IMR-90 (cell line): ENCODE measurements at regions not wholly inside any gene's neighbourhood (a gene's known extent, or its start where the extent isn't known, plus 50 kb on each side); places are given as distances from the start of the nearest gene placed in this dataset.

Source experiments
- ATAC-seq: fragments of 200-7000 bp; cut with Tn5 transposase; 2 replicates; pipeline ENCODE4 v1.9.1; 2020; ENCODE audit warnings: low read depth, mild to moderate bottlenecking, moderate library complexity
- BruUV-seq: library from RNA; stranded (reverse); fragments of 400-500 nt; replicated peaks from 2 replicates; lab custom pipeline; 2021; lab: Mats Ljungman, UMichigan
- CTCF ChIA-PET: fragments of 300-600 bp; formaldehyde crosslinking; extraction: SDS; loops from one replicate; lab custom pipeline; 2021; ENCODE audit warnings: antibody characterized with exemption; lab: Yijun Ruan, JAX
- POLR2A ChIA-PET: fragments of 300-600 bp; sonication (Branson Sonifier 250); formaldehyde crosslinking; loops from one replicate; lab custom pipeline; 2022; ENCODE audit warnings: antibody characterized with exemption; ENCODE audit not compliant: unreplicated experiment; lab: Charles Lee
- DNase-seq: peaks from one replicate; pipeline ENCODE4 v3.0.0; 2013
- H2AFZ ChIP-seq: replicated peaks from 2 replicates; pipeline ENCODE3; 2013; ENCODE audit warnings: low read length, mild to moderate bottlenecking; ENCODE audit not compliant: poor library complexity
- H2AK5ac ChIP-seq: 2 replicates; pipeline ENCODE4 v1.6.1; 2013; ENCODE audit warnings: low read depth, low read length, inconsistent platforms
- H2AK9ac ChIP-seq: replicated peaks from 2 replicates; pipeline ENCODE3; 2013; ENCODE audit warnings: mild to moderate bottlenecking, low read depth, low read length, moderate library complexity; ENCODE audit not compliant: poor library complexity
- H2BK120ac ChIP-seq: 2 replicates; pipeline ENCODE4 v1.6.1; 2013; ENCODE audit warnings: low read depth, low read length, inconsistent platforms
- H2BK15ac ChIP-seq: 3 replicates; pipeline ENCODE4 v1.6.1; 2013; ENCODE audit warnings: low read depth, low read length, inconsistent platforms
- H2BK20ac ChIP-seq: 2 replicates; pipeline ENCODE4 v1.6.1; 2013; ENCODE audit warnings: low read depth, mild to moderate bottlenecking, inconsistent platforms, low read length, moderate library complexity
- H2BK5ac ChIP-seq: 2 replicates; pipeline ENCODE4 v1.6.1; 2013; ENCODE audit warnings: mild to moderate bottlenecking, low read depth, low read length, inconsistent platforms; ENCODE audit not compliant: poor library complexity, severe bottlenecking
- H3K14ac ChIP-seq: replicated peaks from 2 replicates; pipeline ENCODE4 v1.6.1; 2013; ENCODE audit warnings: low read depth, low read length, inconsistent platforms
- H3K18ac ChIP-seq: 2 replicates; pipeline ENCODE4 v1.6.1; 2013; ENCODE audit warnings: low read depth, low read length, control low read depth
- H3K23ac ChIP-seq: 2 replicates; pipeline ENCODE4 v1.6.1; 2013; ENCODE audit warnings: low read depth, low read length, inconsistent platforms
- H3K27ac ChIP-seq: 2 replicates; pipeline ENCODE4 v1.5.1; 2013; ENCODE audit warnings: mild to moderate bottlenecking, control low read depth, low read length; ENCODE audit not compliant: insufficient read depth
- H3K27me3 ChIP-seq: 2 replicates; pipeline ENCODE4 v1.6.1; 2013; ENCODE audit warnings: low read length; ENCODE audit not compliant: control insufficient read depth, insufficient read depth
- H3K36me3 ChIP-seq: 2 replicates; pipeline ENCODE4 v1.6.1; 2013; ENCODE audit warnings: low read length, mixed read lengths; ENCODE audit not compliant: control insufficient read depth, insufficient read depth
- H3K4ac ChIP-seq: 2 replicates; pipeline ENCODE4 v1.6.1; 2013; ENCODE audit warnings: low read depth, low read length, inconsistent platforms
- H3K4me1 ChIP-seq: 2 replicates; pipeline ENCODE4 v1.6.1; 2013; ENCODE audit warnings: low read length, mixed read lengths; ENCODE audit not compliant: control insufficient read depth, insufficient read depth
- H3K4me2 ChIP-seq: 2 replicates; pipeline ENCODE4 v1.6.1; 2013; ENCODE audit warnings: low read depth, mild to moderate bottlenecking, control low read depth, low read length, moderate library complexity
- H3K4me3 ChIP-seq: 2 replicates; pipeline ENCODE4 v1.5.1; 2013; ENCODE audit warnings: low read depth, mild to moderate bottlenecking, control low read depth, low read length, moderate library complexity; ENCODE audit not compliant: insufficient read depth
- H3K56ac ChIP-seq: 2 replicates; pipeline ENCODE4 v1.6.1; 2013; ENCODE audit warnings: low read length, inconsistent platforms; ENCODE audit not compliant: insufficient read depth; ENCODE audit errors: extremely low read depth
- H3K79me1 ChIP-seq, 2 experiments: 2 replicates each; pipeline ENCODE4 v1.6.1; 2013; ENCODE audit warnings: low read length in 2 of 2, inconsistent platforms in 1 of 2, low read depth in 1 of 2
- H3K9ac ChIP-seq: 2 replicates; pipeline ENCODE4 v1.6.1; 2013; ENCODE audit warnings: low read depth, low read length, control low read depth
- H3K9me1 ChIP-seq: 2 replicates; pipeline ENCODE4 v1.6.1; 2013; ENCODE audit warnings: low read length, inconsistent platforms; ENCODE audit not compliant: insufficient read depth
- H3K9me3 ChIP-seq: 2 replicates; pipeline ENCODE4 v1.6.1; 2013; ENCODE audit warnings: low read length; ENCODE audit not compliant: control insufficient read depth, insufficient read depth
- H4K20me1 ChIP-seq: 2 replicates; pipeline ENCODE4 v1.6.1; 2013; ENCODE audit warnings: low read length, inconsistent platforms; ENCODE audit not compliant: insufficient read depth
- H4K5ac ChIP-seq: 2 replicates; pipeline ENCODE4 v1.6.1; 2013; ENCODE audit warnings: mild to moderate bottlenecking, low read depth, low read length, control low read depth
- H4K8ac ChIP-seq, 2 experiments: 2 replicates each; pipeline ENCODE4 v1.6.1; 2013; ENCODE audit warnings: low read depth in 2 of 2, low read length in 2 of 2, control low read depth in 1 of 2, inconsistent platforms in 1 of 2
- H4K91ac ChIP-seq: 2 replicates; pipeline ENCODE4 v1.6.1; 2013; ENCODE audit warnings: low read depth, low read length, inconsistent platforms; ENCODE audit not compliant: insufficient read depth
- FOS ChIP-seq: fragments of 150-350 bp; IDR thresholded peaks from 2 replicates; pipeline ENCODE4 v1.6.1; 2016; ENCODE audit warnings: low read depth, low read length
- RAD21 ChIP-seq: IDR thresholded peaks from 2 replicates; pipeline ENCODE4 v1.6.1; 2012; ENCODE audit warnings: low read length, improper control_type of control experiment
- WGBS, 2 experiments: methylation state at CpG; one replicate each; pipeline versions ENCODE4 v1.1.5 to v1.1.7; 2013; ENCODE audit warnings: missing lambda C conversion rate in 2 of 2; ENCODE audit not compliant: insufficient read length in 1 of 2; ENCODE audit errors: extremely low coverage in 2 of 2; 5-methylcytosine and 5-hydroxymethylcytosine counted together
- dilution Hi-C: fragments of 300-500 bp; cut with HindIII; formaldehyde crosslinking; loops from one replicate; pipeline ENCODE4 v1.14.3; 2018; ENCODE audit warnings: low sequenced_read_pairs; ENCODE audit not compliant: unreplicated experiment
- in situ Hi-C: fragments of 300-500 bp; cut with MboI; formaldehyde crosslinking; loops from 3 replicates; pipeline ENCODE4 v1.14.3; 2019; ENCODE audit warnings: low sequenced_read_pairs, inconsistent platforms, mixed read lengths
- intact Hi-C: fragments of 100-400 bp; cut with micrococcal nuclease; formaldehyde crosslinking; loops from 2 replicates; pipeline ENCODE4 v1.10.0; 2022

DNA sequence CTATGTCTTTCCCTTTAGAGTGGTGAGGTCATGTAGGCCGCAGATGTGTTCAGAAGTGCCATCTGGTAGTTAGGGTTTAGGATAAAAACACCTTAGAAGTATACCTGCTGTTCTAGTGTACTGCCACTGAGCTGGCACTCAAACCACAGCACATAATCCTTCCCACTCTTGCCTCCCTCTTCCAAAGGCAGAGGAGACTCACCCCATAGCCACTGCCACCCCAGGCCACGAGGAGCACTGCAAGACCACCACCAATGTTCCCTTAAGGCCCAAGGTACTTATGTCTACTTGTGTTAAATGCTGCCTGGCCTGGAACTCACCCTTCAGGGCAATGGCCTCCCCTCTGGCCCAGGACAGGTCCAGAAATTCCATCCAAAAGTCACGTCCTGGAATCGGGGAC, 379.5 kb upstream of the EDIL3 start:
- dilution Hi-C loops = no loop called here

More for the DNA sequence above, 379.5 kb upstream of the EDIL3 start:
- no peak overlapping the region for H3K18ac ChIP-seq
- no peak overlapping the region for H2AK9ac ChIP-seq
- no peak overlapping the region for H4K91ac ChIP-seq
- H3K4ac ChIP-seq = no peak overlapping the region
- no peaks in the 10 kb centered on the region for H3K79me1 ChIP-seq
- H3K23ac ChIP-seq = no peak overlapping the region
- 80% methylated on average over 1 of the region's 4 CpGs; no CpG with 5 or more reads in 1 of the 2 experiments for WGBS, 2 experiments
- in situ Hi-C loops (no loop called here), intact Hi-C loops (no loop called here)
- H2AK5ac ChIP-seq = no peak overlapping the region
- no peaks in the 10 kb centered on the region for H3K4me1 ChIP-seq
- H3K56ac ChIP-seq = no peak overlapping the region
- BruUV-seq = no TSS peak
- POLR2A ChIA-PET = no interaction called here
- no peak overlapping the region for H4K5ac ChIP-seq
- H3K27ac ChIP-seq = no peak overlapping the region
- H3K4me3 ChIP-seq = no peak overlapping the region
- H3K4me2 ChIP-seq = no peak overlapping the region
- CTCF ChIA-PET = no interaction called here
- H3K36me3 ChIP-seq = no peaks in the 10 kb centered on the region
- H3K27me3 ChIP-seq = no peaks in the 10 kb centered on the region
- H2AFZ ChIP-seq = no peak overlapping the region
- no peaks in the 10 kb centered on the region for H4K20me1 ChIP-seq
- H2BK5ac ChIP-seq = no peak overlapping the region
- no peak overlapping the region for H3K14ac ChIP-seq
- no peak overlapping the region for H2BK120ac ChIP-seq
- H2BK20ac ChIP-seq = no peak overlapping the region
- H4K8ac ChIP-seq = no peak overlapping the region
- no peaks in the 10 kb centered on the region for H3K9me1 ChIP-seq
- no peaks in the 10 kb centered on the region for H3K9me3 ChIP-seq
- TF ChIP-seq FOS = no peak
- no peak for TF ChIP-seq RAD21
- DNase-seq (no peak), ATAC-seq (no peak)
- no peak overlapping the region for H3K9ac ChIP-seq
- H2BK15ac ChIP-seq = no peak overlapping the region
